AG09319 (cell line): ENCODE measurements at regions not wholly inside any gene's neighbourhood (a gene's known extent, or its start where the extent isn't known, plus 50 kb on each side); places are given as distances from the start of the nearest gene placed in this dataset.

Experiments
- DNase-seq: peaks from one replicate; pipeline ENCODE4 v3.0.0-alpha.2; 2010; ENCODE audit warnings: low read depth; ENCODE audit errors: extremely low read depth
- TF ChIP-seq, protein P1 (sequence below): IDR thresholded peaks from 2 replicates; pipeline ENCODE4 v1.5.1; 2011; ENCODE audit warnings: low read depth, mild to moderate bottlenecking, inconsistent platforms, low read length, moderate library complexity

DNA sequence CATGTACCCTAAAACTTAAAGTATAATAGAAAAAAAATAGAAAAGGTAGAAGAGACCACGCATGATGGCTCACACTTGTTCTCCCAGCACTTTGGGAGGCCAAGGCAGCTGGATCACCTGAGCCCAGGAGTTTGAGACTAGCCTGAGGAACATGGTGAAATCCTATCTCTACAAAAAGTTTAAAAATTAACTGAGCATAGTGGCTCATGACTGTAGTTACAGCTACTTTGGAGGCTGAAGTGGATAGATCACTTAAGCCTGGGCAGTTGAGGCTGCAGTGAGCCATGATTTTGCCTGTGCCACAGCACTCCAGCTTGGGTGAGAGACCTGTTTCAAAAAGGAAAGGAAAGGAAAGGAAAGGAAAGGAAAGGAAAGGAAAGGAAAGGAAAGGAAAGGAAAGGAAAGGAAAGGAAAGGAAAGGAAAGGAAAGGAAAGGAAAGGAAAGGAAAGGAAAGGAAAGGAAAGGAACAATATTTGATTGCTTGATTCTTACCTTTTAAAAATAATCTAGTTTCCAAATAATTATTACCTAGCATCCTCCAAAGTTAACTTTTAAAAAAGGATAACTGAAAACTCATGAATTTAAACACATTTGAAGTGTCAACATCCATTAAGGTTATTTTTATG is 99.9 kb upstream of the PAX6 start:
- DNase-seq, result no peak
- TF ChIP-seq, protein P1, sequence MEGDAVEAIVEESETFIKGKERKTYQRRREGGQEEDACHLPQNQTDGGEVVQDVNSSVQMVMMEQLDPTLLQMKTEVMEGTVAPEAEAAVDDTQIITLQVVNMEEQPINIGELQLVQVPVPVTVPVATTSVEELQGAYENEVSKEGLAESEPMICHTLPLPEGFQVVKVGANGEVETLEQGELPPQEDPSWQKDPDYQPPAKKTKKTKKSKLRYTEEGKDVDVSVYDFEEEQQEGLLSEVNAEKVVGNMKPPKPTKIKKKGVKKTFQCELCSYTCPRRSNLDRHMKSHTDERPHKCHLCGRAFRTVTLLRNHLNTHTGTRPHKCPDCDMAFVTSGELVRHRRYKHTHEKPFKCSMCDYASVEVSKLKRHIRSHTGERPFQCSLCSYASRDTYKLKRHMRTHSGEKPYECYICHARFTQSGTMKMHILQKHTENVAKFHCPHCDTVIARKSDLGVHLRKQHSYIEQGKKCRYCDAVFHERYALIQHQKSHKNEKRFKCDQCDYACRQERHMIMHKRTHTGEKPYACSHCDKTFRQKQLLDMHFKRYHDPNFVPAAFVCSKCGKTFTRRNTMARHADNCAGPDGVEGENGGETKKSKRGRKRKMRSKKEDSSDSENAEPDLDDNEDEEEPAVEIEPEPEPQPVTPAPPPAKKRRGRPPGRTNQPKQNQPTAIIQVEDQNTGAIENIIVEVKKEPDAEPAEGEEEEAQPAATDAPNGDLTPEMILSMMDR, result no peak

DNA sequence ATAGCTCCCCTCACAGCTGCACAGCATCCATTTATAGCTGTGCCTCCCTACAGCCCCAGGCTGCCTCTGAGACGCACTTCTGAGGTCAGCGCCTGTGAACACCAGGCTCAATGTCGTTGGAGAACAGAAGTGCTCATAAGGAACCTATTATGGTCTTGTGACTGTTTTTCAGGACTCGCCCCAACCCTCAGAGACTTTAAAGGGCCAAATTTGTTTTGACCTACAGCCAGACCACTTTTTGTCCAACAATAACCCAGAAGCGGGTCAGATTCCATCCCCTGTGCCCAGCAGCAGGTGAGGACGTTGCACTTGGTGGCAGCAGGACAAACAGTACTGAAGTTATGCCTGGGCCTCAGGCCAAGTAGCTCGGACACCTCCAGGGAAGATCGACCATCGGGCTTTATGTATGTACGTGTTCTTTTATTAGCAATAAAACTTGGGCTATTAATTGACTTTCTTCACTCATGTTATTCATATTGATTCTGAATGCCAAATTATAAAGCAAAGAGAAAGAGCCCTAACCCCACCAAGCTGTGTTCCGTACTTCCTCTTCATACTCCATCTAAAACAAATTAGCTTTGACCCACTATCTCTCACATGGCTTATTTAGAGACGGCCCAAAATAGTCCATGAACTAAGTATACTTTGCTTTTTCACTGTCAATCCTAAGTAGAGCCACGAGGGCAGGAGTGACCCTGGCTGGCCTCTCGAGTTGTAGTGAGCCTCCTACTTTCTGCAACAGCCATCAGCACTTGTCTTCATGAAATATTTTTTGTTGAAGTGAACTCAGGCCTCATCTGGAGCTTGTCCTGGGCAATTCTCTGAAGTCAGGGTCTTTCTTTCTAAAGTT is 92.3 kb upstream of the PAX6 start:
- TF ChIP-seq, protein P1, result no peak
- DNase-seq, result no peak

GRCh38 chr11:31902706-31903105 is 91.6 kb upstream of the PAX6 start:
- TF ChIP-seq, protein P1, result no peak
- DNase-seq, result no peak

DNA sequence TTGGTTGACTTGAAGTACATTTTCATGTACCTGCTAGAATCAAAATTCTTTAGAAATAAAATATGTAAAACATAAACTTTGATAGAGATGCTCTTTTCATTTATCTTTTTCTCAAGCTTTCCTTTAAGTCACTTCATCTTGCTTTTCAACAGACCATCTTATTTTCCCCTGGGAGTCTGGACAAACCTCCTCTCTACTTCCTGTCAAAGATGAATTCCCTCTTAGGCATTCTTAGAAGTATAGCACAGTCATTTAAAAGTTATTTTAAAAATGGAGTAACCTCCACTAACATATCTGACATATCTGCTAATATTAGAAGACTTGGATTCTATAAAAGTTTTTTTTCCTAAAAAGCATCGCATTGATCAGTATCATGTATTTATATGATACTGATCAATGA is 84.8 kb upstream of the PAX6 start:
- TF ChIP-seq, protein P1, result no peak
- DNase-seq, result no peak

DNA sequence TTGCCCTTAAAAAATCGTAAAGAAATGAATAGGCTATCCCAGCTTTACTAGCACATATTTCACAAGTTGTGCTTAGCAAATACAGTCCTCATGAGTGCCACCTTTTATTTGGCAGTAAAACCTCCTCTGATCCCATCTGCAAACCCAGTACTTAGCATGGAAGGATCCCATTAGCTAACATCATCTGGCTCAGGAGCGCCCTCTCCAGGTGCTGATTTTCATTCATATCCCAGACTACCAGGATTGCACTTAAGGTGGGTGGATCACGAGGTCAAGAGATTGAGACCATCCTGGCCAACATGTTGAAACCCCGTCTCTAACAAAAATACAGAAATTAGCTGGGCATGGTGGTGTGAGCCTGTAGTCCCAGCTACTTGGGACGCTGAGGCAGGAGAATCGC is 76.1 kb upstream of the PAX6 start:
- DNase-seq, result no peak

GRCh38 chr11:31884080-31884479 is 73.0 kb upstream of the PAX6 start:
- no peak for DNase-seq
- TF ChIP-seq, protein P1, result no peak

More for the DNA sequence above, 76.1 kb upstream of the PAX6 start:
- TF ChIP-seq, protein P1, result no peak; the same call in 1 of the 2 replicates

DNA sequence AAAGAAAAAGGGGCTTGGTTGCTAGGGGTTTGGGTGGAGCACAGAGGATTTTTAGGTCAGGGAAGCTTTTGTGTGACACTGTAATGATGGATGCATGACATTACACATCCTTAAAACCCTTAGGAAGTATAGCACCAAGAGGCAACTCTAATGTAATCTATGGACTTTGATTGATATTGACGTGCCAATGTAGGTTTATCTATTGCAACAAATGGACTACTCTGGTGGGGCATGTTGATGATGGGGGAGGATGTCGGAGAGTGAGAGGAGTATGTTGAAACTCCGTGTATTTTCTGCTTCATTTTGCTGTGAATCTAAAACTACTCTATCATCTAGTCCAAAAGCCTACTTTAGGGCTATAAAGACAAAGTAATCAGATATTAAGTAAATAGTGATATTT is 72.3 kb upstream of the PAX6 start:
- DNase-seq, result no peak

More for the DNA sequence above, 72.3 kb upstream of the PAX6 start:
- TF ChIP-seq, protein P1, result no peak
